Hematopoietic multipotent progenitor cell (in vitro differentiated cells): ENCODE measurements at regions not wholly inside any gene's neighbourhood (a gene's known extent, or its start where the extent isn't known, plus 50 kb on each side); places are given as distances from the start of the nearest gene placed in this dataset.
"Not testable (repeated sequence)": the region's sequence is repeated elsewhere in the genome, so short reads cannot be mapped to it uniquely, and the experiment has no call there.

Source experiments
- DNase-seq, 3 donors: peaks; one replicate each; pipeline ENCODE4 v3.0.0-alpha.2; 2011 to 2015; ENCODE audit warnings: low read depth in 2 of 3, low spot score in 2 of 3

DNA sequence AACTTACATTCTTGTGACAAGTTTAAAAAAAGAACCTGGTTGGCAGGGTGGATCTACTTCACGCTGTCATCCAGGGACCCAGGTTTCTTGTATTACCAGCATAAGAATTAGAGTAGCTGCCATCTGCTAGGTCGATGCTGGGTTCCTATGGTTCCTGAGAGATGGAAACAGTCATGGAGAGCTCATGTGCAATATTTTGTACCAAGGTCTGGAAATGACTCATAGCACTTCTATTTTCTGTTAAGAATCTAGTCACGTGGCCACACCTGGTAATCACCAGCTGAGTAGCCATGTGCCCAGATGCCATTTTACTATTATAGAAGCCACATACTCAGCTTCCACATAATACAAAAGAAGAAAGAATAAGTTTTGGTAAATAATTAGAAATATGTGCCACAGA, 171.3 kb downstream of the CD83 start:
- DNase-seq = no peak

- DNase-seq = peak in 1 of 3 donors; percentile 29
Measured at GRCh38 chr6:14290041-14290771, 172.6 kb downstream of the CD83 start.

DNA sequence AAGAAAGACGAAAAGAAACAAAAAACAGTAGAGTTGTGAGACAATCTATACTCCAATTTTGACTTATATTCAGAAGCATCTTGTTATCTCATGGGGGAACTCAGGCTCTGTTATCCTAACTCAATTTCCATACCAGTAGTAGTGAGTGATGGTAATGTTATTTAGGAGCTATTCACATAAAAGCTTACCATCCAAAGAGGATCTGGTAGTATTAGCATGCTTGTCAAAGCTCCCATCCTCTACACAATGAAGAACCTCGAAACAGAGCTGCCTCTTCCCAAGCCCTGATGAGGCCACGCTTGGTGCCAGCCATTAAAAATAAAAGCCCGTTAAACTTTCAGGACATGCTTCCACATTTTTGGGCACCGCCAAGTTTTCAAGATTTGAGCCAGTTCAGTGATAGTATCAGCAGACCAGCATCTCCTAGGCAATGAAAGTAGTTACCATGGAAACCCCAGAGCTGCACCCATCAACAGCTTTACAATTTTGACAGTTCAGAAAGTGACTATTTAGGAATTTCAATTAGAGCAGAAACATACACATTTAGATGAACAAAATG, 173.3 kb downstream of the CD83 start:
- DNase-seq = peak in 1 of 3 donors; percentile 35

GRCh38 chr6:14291331-14291730, 173.8 kb downstream of the CD83 start:
- no peak for DNase-seq

DNA sequence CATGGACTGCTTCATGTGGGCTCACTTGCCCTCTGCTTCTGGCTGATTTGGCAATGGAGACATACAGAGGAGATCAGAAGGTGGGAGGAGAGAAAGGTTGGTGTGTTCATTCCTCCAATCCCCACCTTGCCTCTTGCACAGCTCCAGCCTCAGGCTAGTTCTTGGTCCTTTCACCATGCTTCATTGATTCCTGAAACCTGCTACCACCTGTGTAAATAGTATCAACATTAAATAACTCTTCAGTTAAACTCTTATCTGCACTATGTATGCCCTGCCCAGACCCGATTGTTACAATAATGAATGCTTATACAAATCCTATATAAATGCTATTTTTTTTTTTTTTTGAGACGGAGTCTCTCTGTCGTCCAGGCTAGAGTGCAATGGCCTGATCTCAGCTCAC, 174.5 kb downstream of the CD83 start:
- no peak for DNase-seq

GRCh38 chr6:14294270-14294951, 176.8 kb downstream of the CD83 start:
- no peak for DNase-seq

DNA sequence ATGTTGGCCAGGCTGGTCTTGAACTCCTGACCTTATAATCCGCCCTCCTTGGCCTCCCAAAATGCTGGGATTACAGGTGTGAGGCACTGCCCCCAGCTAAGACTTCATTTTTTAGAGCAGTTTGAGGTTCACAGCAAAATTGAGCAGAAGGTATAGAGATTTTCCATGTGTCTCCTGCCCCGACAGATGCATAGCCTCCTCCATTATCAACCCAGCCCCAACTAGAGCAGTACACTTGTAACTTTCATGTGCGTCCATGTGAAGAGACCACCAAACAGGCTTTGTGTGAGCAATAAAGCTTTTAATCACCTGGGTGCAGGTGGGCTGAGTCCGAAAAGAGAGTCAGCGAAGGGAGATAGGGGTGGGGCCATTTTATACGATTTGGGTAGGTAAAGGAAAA, 179.1 kb downstream of the CD83 start:
- DNase-seq = not testable (repeated sequence)

- not testable (repeated sequence) for DNase-seq
Measured at GRCh38 chr6:14297118-14297517, 179.5 kb downstream of the CD83 start.

- not testable (repeated sequence) for DNase-seq
Measured at GRCh38 chr6:14300189-14300588, 182.6 kb downstream of the CD83 start.

DNA sequence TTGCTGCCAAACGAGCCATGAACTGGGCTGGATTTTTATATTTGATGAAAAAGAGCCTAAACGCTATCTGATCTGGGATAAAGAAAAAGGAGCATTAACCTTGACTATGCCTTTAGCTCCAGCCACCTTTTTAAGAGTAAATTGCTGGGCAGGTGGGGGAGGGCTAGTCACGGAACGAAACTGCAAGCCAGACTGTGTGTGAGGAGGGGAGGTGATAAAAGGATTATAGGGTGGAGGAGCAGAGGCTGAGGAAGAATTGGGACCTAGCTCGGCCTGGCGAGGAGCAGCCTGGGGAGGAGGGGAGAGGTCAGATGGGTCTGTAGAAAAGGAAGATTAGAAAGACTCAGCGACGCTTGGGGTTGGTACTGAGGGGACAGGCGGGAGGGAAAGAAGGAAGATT, 183.1 kb downstream of the CD83 start:
- DNase-seq = not testable (repeated sequence)

GRCh38 chr6:14301477-14301876, 183.9 kb downstream of the CD83 start:
- DNase-seq = not testable (repeated sequence)

- no peak for DNase-seq
Measured at GRCh38 chr6:14305131-14305530, 187.6 kb downstream of the CD83 start.

- DNase-seq = no peak
Measured at GRCh38 chr6:14305624-14306023, 188.1 kb downstream of the CD83 start.

DNA sequence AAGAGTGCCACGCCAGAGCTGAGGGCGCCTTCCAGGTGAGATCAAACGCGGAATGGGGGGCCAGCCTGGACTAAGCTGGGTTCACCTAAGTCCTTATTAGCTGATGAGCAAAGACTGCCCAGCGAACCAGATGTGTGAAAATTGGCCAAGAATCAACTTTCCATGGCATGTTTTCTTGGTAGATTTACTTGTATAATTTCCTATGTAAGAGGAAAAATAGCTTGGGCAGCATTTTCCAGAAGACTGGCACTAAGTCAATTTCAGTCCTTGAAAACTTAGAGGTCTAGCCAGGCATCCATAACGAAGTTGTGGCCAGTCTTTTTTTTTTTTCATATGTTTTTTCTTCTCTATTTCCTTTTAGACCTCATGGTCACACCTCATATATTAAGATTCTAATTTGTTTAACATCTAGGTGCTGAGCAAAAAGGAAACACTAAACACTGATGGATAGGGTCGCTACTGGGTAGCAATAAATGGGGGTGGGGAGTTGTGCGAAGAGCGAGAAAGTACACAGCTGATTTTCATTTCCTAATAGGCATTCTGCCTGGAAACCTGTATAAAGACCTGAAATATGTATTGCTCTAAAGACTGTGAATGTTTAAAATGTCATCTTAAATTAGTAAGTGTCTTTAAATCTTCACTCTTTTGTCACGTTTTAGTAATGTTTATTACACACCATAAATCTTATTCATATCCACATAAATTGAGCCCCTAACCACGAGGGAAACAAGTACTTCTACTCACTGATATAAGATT, 188.8 kb downstream of the CD83 start:
- DNase-seq = no peak

DNA sequence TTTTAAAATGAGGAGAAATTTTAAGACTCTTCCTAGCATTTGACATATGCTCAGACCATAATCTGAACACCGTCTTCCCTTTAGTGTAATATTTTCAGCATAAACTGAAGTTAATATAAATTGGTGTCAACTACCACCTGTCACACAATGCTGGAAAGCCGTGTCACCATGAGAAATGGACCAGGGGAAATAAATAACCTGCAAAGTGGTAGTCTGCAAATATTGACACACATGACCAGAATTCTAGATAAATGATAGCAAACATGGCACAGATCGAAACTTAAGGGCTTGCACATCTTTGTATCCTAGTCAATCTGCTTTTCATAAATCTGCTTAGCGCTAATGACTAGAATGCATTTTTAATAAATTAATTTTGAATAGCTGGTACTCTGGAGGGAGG, 191.9 kb downstream of the CD83 start:
- DNase-seq = no peak

DNA sequence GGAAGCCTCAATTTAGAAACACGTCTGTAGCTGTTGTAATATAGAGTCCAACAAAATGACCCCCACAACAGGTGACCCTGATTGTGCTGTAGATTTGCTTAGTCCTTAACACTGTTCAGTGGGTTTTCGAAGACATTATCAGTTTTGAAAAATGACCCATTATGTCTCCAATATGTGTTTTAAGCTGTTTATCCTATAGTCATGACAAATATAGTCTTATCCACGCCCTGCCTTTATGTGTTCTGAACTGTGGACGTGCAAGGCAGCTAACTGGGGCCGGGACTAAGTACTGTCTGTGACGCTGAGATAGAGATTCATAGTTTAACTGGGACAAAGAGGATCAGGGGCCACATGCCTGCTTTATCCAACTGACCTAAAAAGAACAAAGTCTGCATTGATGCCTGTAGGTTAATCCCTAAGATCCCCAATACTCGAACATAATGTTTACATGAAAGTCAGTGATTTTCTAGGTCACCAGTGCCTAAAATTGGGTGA, 192.4 kb downstream of the CD83 start:
- DNase-seq = no peak

- no peak for DNase-seq
Measured at GRCh38 chr6:14310960-14311359, 193.4 kb downstream of the CD83 start.

- DNase-seq = no peak
Measured at GRCh38 chr6:14312587-14312986, 195.0 kb downstream of the CD83 start.

GRCh38 chr6:14313248-14313647, 195.7 kb downstream of the CD83 start:
- DNase-seq = no peak

DNA sequence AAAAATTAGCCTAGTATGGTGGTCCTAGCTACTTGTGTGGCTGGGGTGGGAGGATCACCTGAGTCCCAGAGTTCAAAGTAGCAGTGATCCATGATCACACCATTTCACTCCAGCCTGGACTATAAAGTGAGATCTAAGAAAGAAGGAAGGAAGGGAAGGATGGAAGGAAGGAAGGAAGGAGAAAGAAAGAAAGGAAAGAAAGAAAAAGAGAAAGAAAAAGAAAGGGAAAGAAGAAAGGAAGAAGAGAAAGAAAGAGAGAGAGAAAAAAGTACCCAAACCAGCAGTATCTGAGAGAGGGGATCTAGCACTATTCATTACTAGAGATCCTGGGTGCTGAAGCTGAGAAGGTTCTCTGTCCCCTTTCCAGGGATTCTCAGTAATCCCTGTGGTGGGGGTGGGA, 197.8 kb downstream of the CD83 start:
- DNase-seq = no peak
